Kidney (tissue), 13 donors: ENCODE measurements at regions not wholly inside any gene's neighbourhood (a gene's known extent, or its start where the extent isn't known, plus 50 kb on each side); places are given as distances from the start of the nearest gene placed in this dataset.
"Not testable (repeated sequence)": the region's sequence is repeated elsewhere in the genome, so short reads cannot be mapped to it uniquely, and the experiment has no call there.

ENCODE experiments used
- DNase-seq, 5 donors: peaks; one replicate each; pipeline ENCODE4 v3.0.0-alpha.2; 2013 to 2020
- FAIRE-seq: peaks from 2 replicates; lab custom pipeline; 2012; peaks lifted over from hg19 to GRCh38; lab: Jason Lieb, UNC
- H3K27ac ChIP-seq, 2 donors: one replicate each; pipeline ENCODE4 v1.7.0; 2013; ENCODE audit warnings: low read depth in 2 of 2, low read length in 2 of 2, inconsistent platforms in 1 of 2
- H3K27me3 ChIP-seq: one replicate; pipeline ENCODE4 v1.7.1; 2013; ENCODE audit warnings: low read length, inconsistent platforms; ENCODE audit not compliant: control insufficient read depth, insufficient read depth
- H3K36me3 ChIP-seq, 3 donors: one replicate each; pipeline versions ENCODE4 v1.7.0 to v1.7.1; 2013; ENCODE audit warnings: low read length in 3 of 3, control low read depth in 1 of 3, inconsistent platforms in 1 of 3; ENCODE audit not compliant: insufficient read depth in 3 of 3, control insufficient read depth in 2 of 3
- H3K4me1 ChIP-seq, 3 donors: one replicate each; pipeline versions ENCODE4 v1.7.0 to v1.7.1; 2013; ENCODE audit warnings: low read length in 3 of 3, inconsistent platforms in 1 of 3, low read depth in 1 of 3; ENCODE audit not compliant: control insufficient read depth in 2 of 3, insufficient read depth in 2 of 3
- H3K4me3 ChIP-seq, 3 donors: one replicate each; pipeline versions ENCODE4 v1.7.0 to v1.8.1; 2013; ENCODE audit warnings: low read length in 3 of 3, control low read depth in 1 of 3, inconsistent platforms in 1 of 3
- H3K9ac ChIP-seq, 3 donors: one replicate each; pipeline versions ENCODE4 v1.7.0 to v1.7.1; 2013; ENCODE audit warnings: low read length in 3 of 3, control low read depth in 1 of 3, inconsistent platforms in 1 of 3
- H3K9me3 ChIP-seq, 3 donors: one replicate each; pipeline versions ENCODE4 v1.7.0 to v1.7.1; 2013; ENCODE audit warnings: low read length in 3 of 3, control low read depth in 1 of 3, inconsistent platforms in 1 of 3; ENCODE audit not compliant: control insufficient read depth in 2 of 3, insufficient read depth in 1 of 3
- CTCF ChIP-seq: IDR thresholded peaks from 3 replicates; pipeline ENCODE4 v1.5.1; 2012; ENCODE audit warnings: mild to moderate bottlenecking, moderate library complexity, borderline replicate concordance; ENCODE audit not compliant: insufficient read depth; ENCODE audit errors: extremely low read depth
- intact Hi-C: fragments of 100-400 bp; cut with DNase I; formaldehyde crosslinking; loops from one replicate; pipeline ENCODE4 v1.11.1; 2022
- donor health status: control.
- donor health status: control.
- donor health status: control.
- donor health status: control.
- donor health status: control.
- donor health status: DM: yes; HTN: yes; CAD: no.
- donor health status: Normal renal cell carcinoma (clear cell type).

GRCh38 chrX:55924574-55924973, 207.0 kb downstream of the RRAGB start:
- intact Hi-C loops: no loop called here
- no peak for TF ChIP-seq CTCF
- Histone ChIP-seq H3K36me3 (no peaks in the 10 kb centered on the region), H3K27me3 (no peaks in the 10 kb centered on the region), H3K4me1 (no peaks in the 10 kb centered on the region), H3K9ac (no peak overlapping the region), H3K27ac (no peak overlapping the region), H3K9me3 (no peaks in the 10 kb centered on the region), H3K4me3 (no peak overlapping the region)
- no peak for DNase-seq
- FAIRE-seq: no peak

- H3K27me3 ChIP-seq, H3K4me1 ChIP-seq, H3K36me3 ChIP-seq, H3K9me3 ChIP-seq, FAIRE-seq, H3K4me3 ChIP-seq, intact Hi-C loops, H3K27ac ChIP-seq, DNase-seq, H3K9ac ChIP-seq: not testable (repeated sequence)
Observed at GRCh38 chrX:55928529-55928928, 211.0 kb downstream of the RRAGB start.
